NCI-H1417 (cell line): ENCODE measurements at regions not wholly inside any gene's neighbourhood (a gene's known extent, or its start where the extent isn't known, plus 50 kb on each side); places are given as distances from the start of the nearest gene placed in this dataset.
A peak's percentile ranks its signal among the peaks of the same experiment; 100 is the strongest.
"Not testable (repeated sequence)": the region's sequence is repeated elsewhere in the genome, so short reads cannot be mapped to it uniquely, and the experiment has no call there.

ENCODE experiments used
- DNase-seq, 3 experiments: peaks; one replicate each; lab custom pipeline; 2025; lab: John Stamatoyannopoulos, UW

DNA sequence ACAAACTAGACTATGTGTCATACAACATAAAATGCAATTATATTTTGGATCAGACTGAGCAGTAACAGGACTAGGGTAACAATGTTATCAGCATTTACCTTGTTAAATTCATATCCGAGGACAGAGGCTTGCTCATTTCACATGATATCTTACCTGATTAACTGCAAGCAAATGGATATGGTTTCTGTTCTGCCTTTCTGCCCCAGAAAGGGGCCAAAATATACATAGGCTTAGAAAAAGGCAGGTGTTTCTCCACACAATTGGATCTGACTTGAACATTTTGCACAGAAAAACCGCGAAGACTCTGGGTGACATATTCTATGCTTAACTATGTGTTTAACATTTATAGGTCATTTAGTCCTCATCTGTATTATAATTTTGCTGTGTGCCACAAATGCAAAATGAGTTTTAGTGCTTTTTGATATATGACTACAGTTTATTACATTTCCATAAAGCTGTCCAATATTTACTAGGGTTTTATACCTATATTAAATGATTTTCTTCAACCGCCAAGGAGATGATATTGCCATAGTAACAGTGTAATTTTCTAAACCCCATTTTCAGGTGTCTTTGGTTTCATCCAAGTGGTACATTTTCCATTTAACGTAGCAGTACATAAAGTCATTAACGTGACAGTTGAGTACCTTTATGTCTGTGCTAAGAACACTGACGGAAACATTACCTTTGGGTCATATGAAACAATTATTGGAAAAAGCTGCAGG lies 249.3 kb upstream of the KRR1 start:
- peak in 2 of 3 experiments; percentile 29 to 46 for DNase-seq

DNA sequence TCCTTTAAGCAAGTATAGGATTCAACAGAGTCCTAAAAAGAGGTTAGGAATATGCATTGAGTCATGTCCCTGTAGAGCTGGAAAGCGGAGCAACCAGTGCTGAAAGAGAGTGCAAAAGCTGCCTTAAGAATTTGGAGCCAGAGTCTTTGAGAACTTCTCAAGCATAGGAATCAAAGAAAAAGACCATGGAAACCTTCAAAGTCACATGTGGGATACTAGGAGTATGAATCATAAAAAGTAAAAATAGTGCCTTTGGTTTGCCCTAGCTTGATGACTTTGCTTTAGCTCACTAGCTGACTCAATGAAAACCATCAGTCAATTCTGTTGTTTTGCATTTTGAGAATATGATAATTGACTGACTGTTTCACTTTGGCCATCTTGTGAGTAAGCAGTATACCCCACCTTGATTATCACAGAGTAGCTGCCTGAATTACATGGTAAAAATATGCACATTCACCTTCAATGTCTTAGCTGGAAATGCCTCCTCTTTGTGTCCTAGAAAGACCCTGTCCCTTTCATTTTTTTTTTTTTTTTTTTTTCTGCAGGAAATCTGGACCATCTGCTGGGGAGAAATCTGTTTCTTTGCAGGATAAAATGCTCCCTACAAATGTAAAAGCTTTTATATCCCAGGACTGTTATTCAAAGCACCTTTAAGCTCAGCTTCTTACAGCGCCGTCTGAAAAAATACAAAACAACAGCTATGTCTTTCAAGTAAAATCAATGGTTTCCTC lies 248.6 kb upstream of the KRR1 start:
- no peak for DNase-seq

DNA sequence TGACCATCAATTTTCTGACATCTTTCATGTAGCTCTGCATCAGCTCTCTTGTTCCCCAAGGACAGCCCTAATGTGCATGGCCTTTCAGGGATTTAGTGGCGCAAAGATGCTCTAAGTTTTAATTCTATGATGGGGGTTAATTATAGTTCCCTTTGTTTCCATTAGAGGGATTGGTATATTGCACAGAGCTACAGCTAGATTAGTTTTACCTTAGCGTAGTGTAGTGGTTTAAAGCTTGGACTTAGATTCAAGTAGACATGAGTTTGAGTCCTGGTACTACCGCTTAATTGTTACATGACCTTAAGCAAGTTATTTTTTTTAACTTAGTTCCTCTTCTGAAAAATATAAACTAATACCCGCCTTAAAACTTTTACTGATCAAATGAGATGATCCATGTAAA lies 247.8 kb upstream of the KRR1 start:
- DNase-seq, result peak in 1 of 3 experiments; percentile 17

DNA sequence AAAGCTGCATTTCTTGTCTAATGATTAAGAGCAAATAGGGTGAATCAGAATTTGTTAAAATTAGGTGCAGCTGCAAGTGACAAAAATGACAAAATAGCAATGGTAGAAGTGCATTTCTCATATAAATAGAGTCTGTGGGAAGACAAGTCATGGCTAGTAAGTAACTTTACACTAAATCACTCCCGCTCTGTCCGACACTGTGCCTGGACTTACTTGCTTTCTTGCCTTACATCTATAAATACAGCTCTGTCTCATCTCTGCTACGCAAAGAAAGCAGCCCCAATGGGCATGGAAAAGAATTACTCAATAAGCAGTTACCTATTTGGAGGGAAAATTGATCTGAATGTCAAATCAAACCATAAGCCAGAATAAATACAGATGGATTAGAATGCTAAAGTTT lies 245.4 kb upstream of the KRR1 start:
- DNase-seq, result no peak

- DNase-seq, result peak in 1 of 3 experiments; percentile 40
Measured at GRCh38 chr12:75756111-75756510, 244.7 kb upstream of the KRR1 start.

GRCh38 chr12:75754698-75755097 lies 243.3 kb upstream of the KRR1 start:
- no peak for DNase-seq

- DNase-seq, result no peak
Measured at GRCh38 chr12:75754141-75754540, 242.7 kb upstream of the KRR1 start.

- no peak for DNase-seq
Measured at GRCh38 chr12:75751769-75752471, 240.5 kb upstream of the KRR1 start.

GRCh38 chr12:75750716-75751306 lies 239.4 kb upstream of the KRR1 start:
- DNase-seq, result no peak

DNA sequence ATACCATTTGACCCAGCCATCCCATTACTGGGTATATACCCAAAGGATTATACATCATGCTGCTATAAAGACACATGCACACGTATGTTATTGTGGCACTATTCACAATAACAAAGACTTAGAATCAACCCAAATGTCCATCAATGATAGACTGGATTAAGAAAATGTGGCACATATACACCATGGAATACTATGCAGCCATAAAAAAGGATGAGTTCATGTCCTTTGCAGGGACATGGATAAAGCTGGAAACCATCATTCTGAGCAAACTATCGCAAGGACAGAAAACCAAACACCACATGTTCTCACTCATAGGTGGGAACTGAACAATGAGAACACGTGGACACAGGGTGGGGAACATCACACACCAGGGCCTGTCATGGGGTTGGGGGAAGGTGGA lies 237.6 kb upstream of the KRR1 start:
- DNase-seq, result not testable (repeated sequence)

GRCh38 chr12:75748136-75748535 lies 236.7 kb upstream of the KRR1 start:
- DNase-seq, result no peak

- no peak for DNase-seq
Measured at GRCh38 chr12:75747572-75748021, 236.2 kb upstream of the KRR1 start.

GRCh38 chr12:75746621-75747020 lies 235.2 kb upstream of the KRR1 start:
- DNase-seq, result no peak

DNA sequence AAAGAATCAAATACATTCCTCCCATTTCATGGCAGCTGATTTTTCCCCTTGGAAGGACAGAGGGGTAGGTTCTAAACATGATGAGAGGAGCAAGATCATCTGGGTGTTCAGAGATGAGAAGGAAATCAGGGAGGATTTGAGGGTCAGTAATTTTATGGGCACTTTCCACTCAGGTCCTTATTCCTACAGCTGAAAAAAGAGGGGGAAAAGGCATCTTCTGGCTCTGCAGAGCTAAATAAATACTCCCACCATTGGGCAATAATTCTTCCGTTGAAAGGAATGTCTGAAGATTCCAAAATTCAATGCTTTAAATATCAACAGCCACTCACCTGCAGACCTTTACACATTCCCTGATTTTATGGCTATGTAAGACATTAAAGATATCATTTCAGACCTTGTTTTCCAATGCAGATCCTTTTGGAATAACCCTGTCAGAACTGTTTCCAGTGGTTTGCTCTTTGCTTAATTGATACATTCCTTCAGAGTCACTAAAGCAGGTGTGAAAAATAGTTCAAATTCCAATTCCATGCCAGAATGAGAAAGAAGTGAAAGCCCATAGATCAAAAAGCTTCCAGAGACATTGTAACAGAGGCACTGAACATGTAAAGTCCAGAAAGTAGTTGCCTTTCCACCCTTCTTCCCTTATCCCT lies 233.3 kb upstream of the KRR1 start:
- DNase-seq, result no peak

- no peak for DNase-seq
Measured at GRCh38 chr12:75742961-75743360, 231.6 kb upstream of the KRR1 start.

GRCh38 chr12:75742048-75742447 lies 230.6 kb upstream of the KRR1 start:
- DNase-seq, result peak in 1 of 3 experiments; percentile 25

- DNase-seq, result no peak
Measured at GRCh38 chr12:75739912-75740311, 228.5 kb upstream of the KRR1 start.

GRCh38 chr12:75739098-75739497 lies 227.7 kb upstream of the KRR1 start:
- not testable (repeated sequence) for DNase-seq

GRCh38 chr12:75738486-75738885 lies 227.1 kb upstream of the KRR1 start:
- no peak for DNase-seq

DNA sequence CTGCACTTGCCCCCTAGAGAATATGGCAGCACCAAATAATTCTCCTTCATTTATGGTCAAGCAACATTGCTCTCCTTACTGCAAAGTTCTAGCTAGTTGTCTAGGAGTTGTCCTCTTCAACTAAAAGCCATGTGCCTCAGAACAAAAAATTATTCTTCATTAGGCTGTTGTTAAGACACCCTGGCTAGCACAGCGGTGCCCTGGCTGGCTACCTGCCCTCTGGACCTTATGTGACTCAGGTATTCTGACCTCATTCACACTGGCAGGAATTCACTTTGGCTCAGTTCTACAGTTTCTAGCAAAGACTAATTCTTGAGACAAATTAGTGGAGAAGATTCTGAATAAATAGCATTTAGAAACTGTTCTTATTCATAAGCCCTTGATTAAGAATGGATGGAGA lies 224.4 kb upstream of the KRR1 start:
- no peak for DNase-seq

GRCh38 chr12:75728826-75729225 lies 217.4 kb upstream of the KRR1 start:
- no peak for DNase-seq

- no peak for DNase-seq
Measured at GRCh38 chr12:75727577-75727976, 216.2 kb upstream of the KRR1 start.
